ENCODE measurements at regions not wholly inside any gene's neighbourhood (a gene's known extent, or its start where the extent isn't known, plus 50 kb on each side); places are given as distances from the start of the nearest gene placed in this dataset.
"Not testable (repeated sequence)": the region's sequence is repeated elsewhere in the genome, so short reads cannot be mapped to it uniquely, and the experiment has no call there.

- no peaks in the 10 kb centered on the region for H3K79me2 ChIP-seq (ENCODE audit: insufficient read depth)
- no peaks in the 10 kb centered on the region for H3K9me2 ChIP-seq
- H3K4me1 ChIP-seq (ENCODE audit: control insufficient read depth in 1 of 2, insufficient read depth in 2 of 2, low read depth in 1 of 2, low read length in 1 of 2) = no peaks in the 10 kb centered on the region
- no peak overlapping the region for H3K4me3 ChIP-seq (ENCODE audit: low read depth in 2 of 2, low read length in 1 of 2)
- H3K4me2 ChIP-seq = no peak overlapping the region
- ChIA-PET CTCF (interaction anchor here (0.6 kb wide), 1 partner anchor 32 kb away, joined by 3 read pairs; no protein-coding TSS in a partner anchor), POLR2A (no interaction called here)
- H2AFZ ChIP-seq (ENCODE audit: low read depth) = no peak overlapping the region
- no peaks in the 10 kb centered on the region for H3F3A ChIP-seq (replicated peaks; ENCODE audit: insufficient read depth)
- H3K9ac ChIP-seq = no peak overlapping the region
- H3K27ac ChIP-seq (ENCODE audit: low read depth in 2 of 2, low read length in 1 of 2) = no peak overlapping the region
- no peaks in the 10 kb centered on the region for H3K9me3 ChIP-seq
- H4K20me1 ChIP-seq (ENCODE audit: insufficient read depth) = no peaks in the 10 kb centered on the region
- TF ChIP-seq, protein P1, sequence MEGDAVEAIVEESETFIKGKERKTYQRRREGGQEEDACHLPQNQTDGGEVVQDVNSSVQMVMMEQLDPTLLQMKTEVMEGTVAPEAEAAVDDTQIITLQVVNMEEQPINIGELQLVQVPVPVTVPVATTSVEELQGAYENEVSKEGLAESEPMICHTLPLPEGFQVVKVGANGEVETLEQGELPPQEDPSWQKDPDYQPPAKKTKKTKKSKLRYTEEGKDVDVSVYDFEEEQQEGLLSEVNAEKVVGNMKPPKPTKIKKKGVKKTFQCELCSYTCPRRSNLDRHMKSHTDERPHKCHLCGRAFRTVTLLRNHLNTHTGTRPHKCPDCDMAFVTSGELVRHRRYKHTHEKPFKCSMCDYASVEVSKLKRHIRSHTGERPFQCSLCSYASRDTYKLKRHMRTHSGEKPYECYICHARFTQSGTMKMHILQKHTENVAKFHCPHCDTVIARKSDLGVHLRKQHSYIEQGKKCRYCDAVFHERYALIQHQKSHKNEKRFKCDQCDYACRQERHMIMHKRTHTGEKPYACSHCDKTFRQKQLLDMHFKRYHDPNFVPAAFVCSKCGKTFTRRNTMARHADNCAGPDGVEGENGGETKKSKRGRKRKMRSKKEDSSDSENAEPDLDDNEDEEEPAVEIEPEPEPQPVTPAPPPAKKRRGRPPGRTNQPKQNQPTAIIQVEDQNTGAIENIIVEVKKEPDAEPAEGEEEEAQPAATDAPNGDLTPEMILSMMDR (IDR thresholded peaks at IDR 0.05) = no peak
- TF ChIP-seq RFX5 (IDR thresholded peaks at IDR 0.05; ENCODE audit: low read length) = no peak
- TF ChIP-seq, protein P2, sequence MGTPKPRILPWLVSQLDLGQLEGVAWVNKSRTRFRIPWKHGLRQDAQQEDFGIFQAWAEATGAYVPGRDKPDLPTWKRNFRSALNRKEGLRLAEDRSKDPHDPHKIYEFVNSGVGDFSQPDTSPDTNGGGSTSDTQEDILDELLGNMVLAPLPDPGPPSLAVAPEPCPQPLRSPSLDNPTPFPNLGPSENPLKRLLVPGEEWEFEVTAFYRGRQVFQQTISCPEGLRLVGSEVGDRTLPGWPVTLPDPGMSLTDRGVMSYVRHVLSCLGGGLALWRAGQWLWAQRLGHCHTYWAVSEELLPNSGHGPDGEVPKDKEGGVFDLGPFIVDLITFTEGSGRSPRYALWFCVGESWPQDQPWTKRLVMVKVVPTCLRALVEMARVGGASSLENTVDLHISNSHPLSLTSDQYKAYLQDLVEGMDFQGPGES (IDR thresholded peaks at IDR 0.05; ENCODE audit: low read depth, low read length) = no peak
- no peaks in the 10 kb centered on the region for H3K27me3 ChIP-seq (ENCODE audit: insufficient read depth)
- H3K36me3 ChIP-seq (replicated peaks in 1 of 2; ENCODE audit: control insufficient read depth in 1 of 2, insufficient read depth in 2 of 2, low read length in 1 of 2) = no peaks in the 10 kb centered on the region
- WGBS (ENCODE audit: low lambda C conversion rate) = 0% methylated on average over 1 of the region's 1 CpG
- DNase-seq = no peak
Observed at GRCh38 chr5:25669645-25670401, 1025.0 kb upstream of the CDH10 start.

DNA sequence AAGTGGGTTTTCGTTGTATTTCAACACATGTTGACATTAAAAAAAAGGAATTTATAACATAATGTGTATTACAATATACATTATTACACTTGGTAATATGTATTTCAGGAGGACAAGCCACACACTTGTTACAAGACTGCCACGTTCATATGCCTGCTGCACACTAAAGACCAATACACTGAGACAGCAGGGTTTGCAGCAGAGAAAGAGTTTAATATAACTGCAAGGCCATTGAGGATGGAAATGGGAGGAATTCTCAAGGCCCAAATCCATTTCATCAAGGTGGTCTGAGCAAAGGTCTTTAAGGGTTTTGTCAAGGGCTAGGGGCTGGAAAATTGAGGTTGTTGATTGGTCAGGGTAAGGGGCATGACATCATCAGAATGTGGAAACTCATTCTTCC lies 1017.8 kb upstream of the CDH10 start:
- ChIA-PET POLR2A (no interaction called here), CTCF (no interaction called here)
- Histone ChIP-seq H3K9me3 (no peaks in the 10 kb centered on the region), H4K20me1 (ENCODE audit: insufficient read depth) (no peaks in the 10 kb centered on the region), H3F3A (replicated peaks; ENCODE audit: insufficient read depth) (no peaks in the 10 kb centered on the region), H2AFZ (ENCODE audit: low read depth) (no peak overlapping the region), H3K4me1 (ENCODE audit: control insufficient read depth in 1 of 2, insufficient read depth in 2 of 2, low read depth in 1 of 2, low read length in 1 of 2) (no peaks in the 10 kb centered on the region), H3K36me3 (replicated peaks in 1 of 2; ENCODE audit: control insufficient read depth in 1 of 2, insufficient read depth in 2 of 2, low read length in 1 of 2) (no peaks in the 10 kb centered on the region), H3K4me3 (ENCODE audit: low read depth in 2 of 2, low read length in 1 of 2) (no peak overlapping the region), H3K79me2 (ENCODE audit: insufficient read depth) (no peaks in the 10 kb centered on the region), H3K27me3 (ENCODE audit: insufficient read depth) (no peaks in the 10 kb centered on the region), H3K9me2 (no peaks in the 10 kb centered on the region), H3K27ac (ENCODE audit: low read depth in 2 of 2, low read length in 1 of 2) (no peak overlapping the region), H3K9ac (no peak overlapping the region), H3K4me2 (no peak overlapping the region)
- no peak for TF ChIP-seq GABPA (IDR thresholded peaks at IDR 0.05; ENCODE audit: low read depth)
- TF ChIP-seq EZH2phosphoT487 (IDR thresholded peaks at IDR 0.05; ENCODE audit: borderline replicate concordance, low read depth) = no peak
- TF ChIP-seq SIN3A (IDR thresholded peaks at IDR 0.05; ENCODE audit: borderline replicate concordance, low read depth, low read length) = no peak
- no peak for TF ChIP-seq POLR2AphosphoS5 (IDR thresholded peaks at IDR 0.05; ENCODE audit: low read depth, low read length)
- no peak for TF ChIP-seq FOXM1 (IDR thresholded peaks at IDR 0.05; ENCODE audit: low read depth)
- no peak for TF ChIP-seq FOXJ3 (CRISPR knock-in tag; IDR thresholded peaks at IDR 0.05)
- TF ChIP-seq, protein P3, sequence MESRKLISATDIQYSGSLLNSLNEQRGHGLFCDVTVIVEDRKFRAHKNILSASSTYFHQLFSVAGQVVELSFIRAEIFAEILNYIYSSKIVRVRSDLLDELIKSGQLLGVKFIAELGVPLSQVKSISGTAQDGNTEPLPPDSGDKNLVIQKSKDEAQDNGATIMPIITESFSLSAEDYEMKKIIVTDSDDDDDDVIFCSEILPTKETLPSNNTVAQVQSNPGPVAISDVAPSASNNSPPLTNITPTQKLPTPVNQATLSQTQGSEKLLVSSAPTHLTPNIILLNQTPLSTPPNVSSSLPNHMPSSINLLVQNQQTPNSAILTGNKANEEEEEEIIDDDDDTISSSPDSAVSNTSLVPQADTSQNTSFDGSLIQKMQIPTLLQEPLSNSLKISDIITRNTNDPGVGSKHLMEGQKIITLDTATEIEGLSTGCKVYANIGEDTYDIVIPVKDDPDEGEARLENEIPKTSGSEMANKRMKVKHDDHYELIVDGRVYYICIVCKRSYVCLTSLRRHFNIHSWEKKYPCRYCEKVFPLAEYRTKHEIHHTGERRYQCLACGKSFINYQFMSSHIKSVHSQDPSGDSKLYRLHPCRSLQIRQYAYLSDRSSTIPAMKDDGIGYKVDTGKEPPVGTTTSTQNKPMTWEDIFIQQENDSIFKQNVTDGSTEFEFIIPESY (IDR thresholded peaks at IDR 0.05; ENCODE audit: borderline replicate concordance, low read depth) = no peak
- TF ChIP-seq FOSL2 (IDR thresholded peaks at IDR 0.05; ENCODE audit: borderline replicate concordance, low read depth) = no peak
- TF ChIP-seq RFX5 (IDR thresholded peaks at IDR 0.05; ENCODE audit: low read length) = no peak
- DNase-seq = no peak
- WGBS (ENCODE audit: low lambda C conversion rate) = 1% methylated on average over 2 of the region's 2 CpGs

- H3K4me3 ChIP-seq (ENCODE audit: low read depth in 2 of 2, low read length in 1 of 2); H3K27ac ChIP-seq (ENCODE audit: low read depth in 2 of 2, low read length in 1 of 2); CTCF ChIA-PET; H3K36me3 ChIP-seq (replicated peaks in 1 of 2; ENCODE audit: control insufficient read depth in 1 of 2, insufficient read depth in 2 of 2, low read length in 1 of 2); H3F3A ChIP-seq (replicated peaks; ENCODE audit: insufficient read depth); H3K27me3 ChIP-seq (ENCODE audit: insufficient read depth); H3K9me2 ChIP-seq; H3K9me3 ChIP-seq; H3K9ac ChIP-seq; H4K20me1 ChIP-seq (ENCODE audit: insufficient read depth); POLR2A ChIA-PET; DNase-seq; H3K4me1 ChIP-seq (ENCODE audit: control insufficient read depth in 1 of 2, insufficient read depth in 2 of 2, low read depth in 1 of 2, low read length in 1 of 2); H3K4me2 ChIP-seq; H3K79me2 ChIP-seq (ENCODE audit: insufficient read depth); H2AFZ ChIP-seq (ENCODE audit: low read depth): not testable (repeated sequence)
- WGBS (ENCODE audit: low lambda C conversion rate) = 19% methylated on average over 7 of the region's 7 CpGs
Observed at GRCh38 chr5:25650316-25650715, 1005.5 kb upstream of the CDH10 start.

All from SK-N-SH (cell line).